Gastroesophageal sphincter (tissue), 3 donors: ENCODE measurements at regions not wholly inside any gene's neighbourhood (a gene's known extent, or its start where the extent isn't known, plus 50 kb on each side); places are given as distances from the start of the nearest gene placed in this dataset.

Experiments used
- EP300 ChIP-seq: sonication (generic); formaldehyde crosslinking; IDR thresholded peaks from one replicate; pipeline ENCODE4 v1.6.1; 2017; ENCODE audit warnings: antibody characterized with exemption, mild to moderate bottlenecking
- POLR2A ChIP-seq, 2 donors: fragments of 450-650 bp; IDR thresholded peaks; one replicate each; pipeline ENCODE4 v1.6.1; 2017; ENCODE audit warnings: antibody characterized with exemption in 2 of 2, mild to moderate bottlenecking in 2 of 2, moderate library complexity in 1 of 2
- TF ChIP-seq, protein P1 (sequence below), 4 experiments: fragments of 200-600 bp in 2 of 4; fragments of 450-650 bp in 2 of 4; sonication (generic) in 1 of 4; IDR thresholded peaks; one replicate each; pipeline ENCODE4 v1.5.1; 2017 to 2019; ENCODE audit warnings: antibody characterized with exemption in 4 of 4, mild to moderate bottlenecking in 2 of 4, moderate library complexity in 2 of 4

DNA sequence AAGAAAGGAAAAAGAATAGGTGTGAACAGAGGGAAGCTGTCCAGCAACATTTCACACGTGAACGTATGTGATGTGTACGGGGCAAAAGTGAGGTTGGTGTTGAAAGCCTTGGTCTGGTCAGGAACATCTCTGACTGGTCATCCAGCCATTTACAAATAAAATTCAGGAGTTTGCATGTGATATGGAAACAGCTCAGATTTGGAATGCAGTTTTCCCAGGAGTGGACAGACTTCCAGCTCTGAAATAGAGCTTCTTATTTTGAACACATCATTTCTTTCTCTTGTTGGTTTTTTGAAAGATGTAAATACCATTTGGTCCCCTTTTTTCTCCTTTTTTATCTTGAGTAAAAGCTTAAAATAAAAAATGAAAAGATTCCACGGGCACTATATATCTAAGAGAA, 566.2 kb upstream of the ZFHX3 start:
- TF ChIP-seq, protein P1, sequence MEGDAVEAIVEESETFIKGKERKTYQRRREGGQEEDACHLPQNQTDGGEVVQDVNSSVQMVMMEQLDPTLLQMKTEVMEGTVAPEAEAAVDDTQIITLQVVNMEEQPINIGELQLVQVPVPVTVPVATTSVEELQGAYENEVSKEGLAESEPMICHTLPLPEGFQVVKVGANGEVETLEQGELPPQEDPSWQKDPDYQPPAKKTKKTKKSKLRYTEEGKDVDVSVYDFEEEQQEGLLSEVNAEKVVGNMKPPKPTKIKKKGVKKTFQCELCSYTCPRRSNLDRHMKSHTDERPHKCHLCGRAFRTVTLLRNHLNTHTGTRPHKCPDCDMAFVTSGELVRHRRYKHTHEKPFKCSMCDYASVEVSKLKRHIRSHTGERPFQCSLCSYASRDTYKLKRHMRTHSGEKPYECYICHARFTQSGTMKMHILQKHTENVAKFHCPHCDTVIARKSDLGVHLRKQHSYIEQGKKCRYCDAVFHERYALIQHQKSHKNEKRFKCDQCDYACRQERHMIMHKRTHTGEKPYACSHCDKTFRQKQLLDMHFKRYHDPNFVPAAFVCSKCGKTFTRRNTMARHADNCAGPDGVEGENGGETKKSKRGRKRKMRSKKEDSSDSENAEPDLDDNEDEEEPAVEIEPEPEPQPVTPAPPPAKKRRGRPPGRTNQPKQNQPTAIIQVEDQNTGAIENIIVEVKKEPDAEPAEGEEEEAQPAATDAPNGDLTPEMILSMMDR (IDR thresholded peaks at IDR 0.05), result no peak
- TF ChIP-seq POLR2A (IDR thresholded peaks at IDR 0.05) (no peak), EP300 (no peak)
